ENCODE measurements at regions not wholly inside any gene's neighbourhood (a gene's known extent, or its start where the extent isn't known, plus 50 kb on each side); places are given as distances from the start of the nearest gene placed in this dataset.

DNA sequence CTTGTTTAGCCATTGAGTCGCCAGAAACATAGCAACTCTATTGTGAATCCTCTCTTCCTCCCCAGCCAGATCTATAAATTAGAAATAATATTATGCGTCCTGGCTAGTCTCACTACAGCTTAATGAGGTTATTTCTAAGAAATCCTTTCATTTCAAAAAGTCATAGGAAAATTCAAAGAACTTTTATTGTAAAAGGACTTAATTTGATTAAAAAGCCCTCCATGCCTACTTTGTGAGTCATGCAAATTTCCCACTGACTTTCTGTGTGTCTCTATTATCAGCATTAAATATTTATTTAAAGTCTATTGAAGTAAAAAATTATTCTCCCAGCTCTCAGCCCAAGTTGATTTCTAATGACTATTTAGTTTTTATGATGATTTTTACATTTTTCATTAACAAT is 160.7 kb downstream of the PHLDA1 start:
- no peaks in the 10 kb centered on the region for H3K27me3 ChIP-seq (ENCODE audit: low read length)
- intact Hi-C loops (cut with micrococcal nuclease): no loop called here

DNA sequence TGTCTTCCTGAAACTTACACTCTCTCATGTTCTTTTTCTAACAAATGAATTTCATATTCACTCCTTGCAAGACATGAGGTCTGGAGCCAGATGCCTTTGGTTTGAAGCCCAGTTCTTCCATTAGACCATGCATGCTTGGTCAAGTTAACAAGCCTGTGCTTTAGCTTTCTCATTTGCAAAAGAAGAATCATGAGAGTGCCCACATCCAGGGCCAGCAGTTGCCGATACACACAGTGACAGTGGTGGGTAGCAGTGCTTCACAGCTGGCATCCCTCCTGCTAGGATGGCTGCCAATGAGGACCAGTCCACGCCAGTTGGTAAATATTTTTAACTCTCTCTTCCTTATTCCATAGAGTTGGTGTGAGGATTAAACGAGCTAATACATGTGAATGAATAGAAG is 163.1 kb downstream of the PHLDA1 start:
- H3K36me3 ChIP-seq (ENCODE audit: low read depth, low read length): no peaks in the 10 kb centered on the region
- no peak overlapping the region for H2AFZ ChIP-seq (ENCODE audit: low read length)
- ChIA-PET POLR2A (ENCODE audit: unreplicated experiment) (no interaction called here), CTCF (no interaction called here)
- no peaks in the 10 kb centered on the region for H4K20me1 ChIP-seq (ENCODE audit: low read length)
- H3K27me3 ChIP-seq (ENCODE audit: low read length): no peaks in the 10 kb centered on the region
- H3K4me1 ChIP-seq (ENCODE audit: insufficient read depth, low read length): peaks cover 19% of the 10 kb centered on the region
- H3K9me3 ChIP-seq (ENCODE audit: low read length): no peaks in the 10 kb centered on the region
- no peak for TF ChIP-seq EZH2phosphoT487 (IDR thresholded peaks at IDR 0.05; ENCODE audit: borderline replicate concordance, low read length)
- no peak for TF ChIP-seq CTCF (conservative IDR thresholded peaks at IDR 0.05; ENCODE audit: low read depth, low read length)
- no peak for TF ChIP-seq EZH2 (IDR thresholded peaks at IDR 0.05; ENCODE audit: low read length, unreplicated experiment)
- H3K9me2 ChIP-seq (replicated peaks; ENCODE audit: low read length): no peaks in the 10 kb centered on the region
- H3F3A ChIP-seq (ENCODE audit: low read length, unreplicated experiment): peaks cover 8% of the 10 kb centered on the region
- intact Hi-C loops (cut with micrococcal nuclease): no loop called here
- ATAC-seq: no peak
- no peak for DNase-seq
- H3K4me3 ChIP-seq (ENCODE audit: low read length): no peak overlapping the region
- no TSS peak for BruUV-seq (replicated peaks)
- H3K27ac ChIP-seq (ENCODE audit: low read length): no peak overlapping the region
- H3K9ac ChIP-seq (ENCODE audit: low read length): no peak overlapping the region
- H3K79me2 ChIP-seq (ENCODE audit: low read length): no peaks in the 10 kb centered on the region
- H3K4me2 ChIP-seq (ENCODE audit: low read length): no peak overlapping the region

More for the DNA sequence above, 160.7 kb downstream of the PHLDA1 start:
- H3K9me3 ChIP-seq (ENCODE audit: low read length): no peaks in the 10 kb centered on the region
- ChIA-PET CTCF (no interaction called here), POLR2A (ENCODE audit: unreplicated experiment) (no interaction called here)
- TF ChIP-seq EZH2phosphoT487 (IDR thresholded peaks at IDR 0.05; ENCODE audit: borderline replicate concordance, low read length) (no peak), CTCF (conservative IDR thresholded peaks at IDR 0.05; ENCODE audit: low read depth, low read length) (no peak), EZH2 (IDR thresholded peaks at IDR 0.05; ENCODE audit: low read length, unreplicated experiment) (no peak)
- no peaks in the 10 kb centered on the region for H3K79me2 ChIP-seq (ENCODE audit: low read length)
- H3K36me3 ChIP-seq (ENCODE audit: low read depth, low read length): no peaks in the 10 kb centered on the region; the same call in 1 of the 2 replicates
- H3K4me1 ChIP-seq (ENCODE audit: insufficient read depth, low read length): no peaks in the 10 kb centered on the region; the same call in 1 of the 2 replicates
- ATAC-seq (no peak), DNase-seq (no peak)
- H3K27ac ChIP-seq (ENCODE audit: low read length): no peak overlapping the region
- H2AFZ ChIP-seq (ENCODE audit: low read length): no peak overlapping the region
- no TSS peak for BruUV-seq (replicated peaks)
- H3K4me3 ChIP-seq (ENCODE audit: low read length): no peak overlapping the region
- H3K9me2 ChIP-seq (replicated peaks; ENCODE audit: low read length): no peaks in the 10 kb centered on the region
- no peaks in the 10 kb centered on the region for H3F3A ChIP-seq (ENCODE audit: low read length, unreplicated experiment)
- no peak overlapping the region for H3K4me2 ChIP-seq (ENCODE audit: low read length)
- H4K20me1 ChIP-seq (ENCODE audit: low read length): no peaks in the 10 kb centered on the region
- no peak overlapping the region for H3K9ac ChIP-seq (ENCODE audit: low read length)

DNA sequence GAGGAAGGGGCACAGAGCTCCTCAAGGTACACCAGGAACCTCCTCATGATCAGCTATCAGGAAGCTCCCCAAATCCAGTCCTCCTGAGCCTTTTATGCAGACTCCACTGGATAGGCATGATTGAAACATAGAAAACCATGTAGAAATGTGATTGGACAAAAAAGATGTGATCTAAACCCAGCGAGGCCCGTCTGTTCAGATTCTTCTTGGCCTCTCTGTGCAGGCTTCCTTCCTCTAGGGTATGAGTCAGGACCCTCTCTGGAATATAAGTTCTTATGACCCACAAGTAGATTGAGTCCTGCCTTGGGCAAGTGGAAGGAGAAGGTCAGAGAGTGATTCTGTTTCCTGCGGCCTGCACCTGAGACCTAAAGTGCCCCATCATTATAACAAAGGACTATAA is 166.3 kb downstream of the PHLDA1 start:
- no peak overlapping the region for H3K4me3 ChIP-seq (ENCODE audit: low read length)
- TF ChIP-seq CTCF (conservative IDR thresholded peaks at IDR 0.05; ENCODE audit: low read depth, low read length): no peak
- no peak for TF ChIP-seq EZH2phosphoT487 (IDR thresholded peaks at IDR 0.05; ENCODE audit: borderline replicate concordance, low read length)
- no peak for TF ChIP-seq EZH2 (IDR thresholded peaks at IDR 0.05; ENCODE audit: low read length, unreplicated experiment)
- H3F3A ChIP-seq (ENCODE audit: low read length, unreplicated experiment): peaks cover 9% of the 10 kb centered on the region
- ChIA-PET CTCF (no interaction called here), POLR2A (ENCODE audit: unreplicated experiment) (no interaction called here)
- peaks cover 41% of the 10 kb centered on the region for H3K4me1 ChIP-seq (ENCODE audit: insufficient read depth, low read length)
- no peaks in the 10 kb centered on the region for H3K36me3 ChIP-seq (ENCODE audit: low read depth, low read length)
- H3K79me2 ChIP-seq (ENCODE audit: low read length): no peaks in the 10 kb centered on the region
- H3K27ac ChIP-seq (ENCODE audit: low read length): peak overlapping the region; percentile 98
- no peaks in the 10 kb centered on the region for H3K9me2 ChIP-seq (replicated peaks; ENCODE audit: low read length)
- intact Hi-C loops (cut with micrococcal nuclease): no loop called here
- H4K20me1 ChIP-seq (ENCODE audit: low read length): no peaks in the 10 kb centered on the region
- H3K4me2 ChIP-seq (ENCODE audit: low read length): no peak overlapping the region
- BruUV-seq (replicated peaks): no TSS peak
- H2AFZ ChIP-seq (ENCODE audit: low read length): no peak overlapping the region
- H3K27me3 ChIP-seq (ENCODE audit: low read length): no peaks in the 10 kb centered on the region
- no peak for DNase-seq
- H3K9me3 ChIP-seq (ENCODE audit: low read length): no peaks in the 10 kb centered on the region
- ATAC-seq: no peak
- H3K9ac ChIP-seq (ENCODE audit: low read length): no peak overlapping the region

Measured in PC-3 (cell line).